ENCODE measurements at regions not wholly inside any gene's neighbourhood (a gene's known extent, or its start where the extent isn't known, plus 50 kb on each side); places are given as distances from the start of the nearest gene placed in this dataset.

DNA sequence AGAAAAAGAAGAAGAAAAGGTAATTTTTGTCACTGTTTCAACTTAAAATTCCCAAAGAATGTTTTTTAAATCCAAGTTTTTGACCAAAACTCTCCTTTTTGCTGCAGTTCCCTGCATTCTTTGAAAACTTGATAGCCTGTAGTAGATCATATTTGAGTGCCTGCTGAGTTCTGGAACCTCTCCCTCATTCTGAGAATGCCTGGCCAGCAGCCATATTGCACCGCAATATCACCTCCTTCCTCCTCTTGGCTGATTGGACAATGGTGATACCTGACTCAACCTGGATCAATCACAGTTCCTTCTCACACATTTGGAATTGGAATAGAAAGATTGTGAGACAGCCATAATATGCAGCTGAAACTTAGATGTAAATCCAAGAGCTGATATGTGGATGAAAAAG, 97.6 kb upstream of the GAP43 start:
- TF ChIP-seq, protein P1, sequence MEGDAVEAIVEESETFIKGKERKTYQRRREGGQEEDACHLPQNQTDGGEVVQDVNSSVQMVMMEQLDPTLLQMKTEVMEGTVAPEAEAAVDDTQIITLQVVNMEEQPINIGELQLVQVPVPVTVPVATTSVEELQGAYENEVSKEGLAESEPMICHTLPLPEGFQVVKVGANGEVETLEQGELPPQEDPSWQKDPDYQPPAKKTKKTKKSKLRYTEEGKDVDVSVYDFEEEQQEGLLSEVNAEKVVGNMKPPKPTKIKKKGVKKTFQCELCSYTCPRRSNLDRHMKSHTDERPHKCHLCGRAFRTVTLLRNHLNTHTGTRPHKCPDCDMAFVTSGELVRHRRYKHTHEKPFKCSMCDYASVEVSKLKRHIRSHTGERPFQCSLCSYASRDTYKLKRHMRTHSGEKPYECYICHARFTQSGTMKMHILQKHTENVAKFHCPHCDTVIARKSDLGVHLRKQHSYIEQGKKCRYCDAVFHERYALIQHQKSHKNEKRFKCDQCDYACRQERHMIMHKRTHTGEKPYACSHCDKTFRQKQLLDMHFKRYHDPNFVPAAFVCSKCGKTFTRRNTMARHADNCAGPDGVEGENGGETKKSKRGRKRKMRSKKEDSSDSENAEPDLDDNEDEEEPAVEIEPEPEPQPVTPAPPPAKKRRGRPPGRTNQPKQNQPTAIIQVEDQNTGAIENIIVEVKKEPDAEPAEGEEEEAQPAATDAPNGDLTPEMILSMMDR (IDR thresholded peaks at IDR 0.05), result no peak
- Mint-ChIP-seq H3K9me3 (ENCODE audit: low read depth) (peaks cover 9% of the 10 kb centered on the region), H3K27ac (ENCODE audit: unreplicated experiment) (no peak overlapping the region), H3K4me3 (ENCODE audit: unreplicated experiment) (no peak overlapping the region), H3K36me3 (ENCODE audit: low read depth) (peaks cover 6% of the 10 kb centered on the region), H3K4me1 (ENCODE audit: low read depth) (peaks cover 6% of the 10 kb centered on the region), H3K27me3 (ENCODE audit: low read depth) (no peaks in the 10 kb centered on the region)
- DNase-seq (ENCODE audit: low spot score), result no peak

DNA sequence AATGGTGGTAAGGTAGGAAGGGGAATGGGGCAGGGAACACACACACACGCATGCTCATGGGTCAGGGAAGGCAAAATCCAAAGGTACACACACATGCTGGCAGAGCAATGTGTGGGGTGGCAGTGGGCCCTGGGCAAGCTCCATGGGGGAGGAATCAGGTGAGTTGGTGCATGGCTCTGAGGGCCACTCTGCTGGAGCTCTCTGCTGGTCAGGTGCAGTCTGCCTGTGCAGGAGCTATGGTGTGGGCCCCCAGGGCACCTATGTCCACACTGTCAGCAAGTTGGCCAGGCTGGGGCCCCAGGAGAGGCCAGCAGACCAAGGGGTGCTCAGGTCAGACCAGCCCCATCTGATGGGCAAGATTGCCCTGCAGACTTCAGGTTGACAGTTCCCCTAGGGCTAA, 90.1 kb upstream of the GAP43 start:
- TF ChIP-seq, protein P1 (IDR thresholded peaks at IDR 0.05), result no peak
- no peak overlapping the region for H3K4me3 Mint-ChIP-seq (ENCODE audit: unreplicated experiment)
- no peaks in the 10 kb centered on the region for H3K4me1 Mint-ChIP-seq (ENCODE audit: low read depth)
- H3K27ac Mint-ChIP-seq (ENCODE audit: unreplicated experiment), result no peak overlapping the region
- H3K27me3 Mint-ChIP-seq (ENCODE audit: low read depth), result no peaks in the 10 kb centered on the region
- H3K36me3 Mint-ChIP-seq (ENCODE audit: low read depth), result peaks cover 10% of the 10 kb centered on the region
- peaks cover 18% of the 10 kb centered on the region for H3K9me3 Mint-ChIP-seq (ENCODE audit: low read depth)
- DNase-seq (ENCODE audit: low spot score), result peak; percentile 67

GRCh38 chr3:115536171-115536570, 87.1 kb upstream of the GAP43 start:
- Mint-ChIP-seq H3K36me3 (ENCODE audit: low read depth) (peaks cover 2% of the 10 kb centered on the region), H3K9me3 (ENCODE audit: low read depth) (peaks cover 16% of the 10 kb centered on the region), H3K4me3 (ENCODE audit: unreplicated experiment) (no peak overlapping the region), H3K4me1 (ENCODE audit: low read depth) (no peaks in the 10 kb centered on the region), H3K27me3 (ENCODE audit: low read depth) (no peaks in the 10 kb centered on the region), H3K27ac (ENCODE audit: unreplicated experiment) (no peak overlapping the region)
- TF ChIP-seq, protein P1 (IDR thresholded peaks at IDR 0.05), result no peak
- no peak for DNase-seq (ENCODE audit: low spot score)

- TF ChIP-seq, protein P1 (IDR thresholded peaks at IDR 0.05), result no peak
- Mint-ChIP-seq H3K27ac (ENCODE audit: unreplicated experiment) (no peak overlapping the region), H3K36me3 (ENCODE audit: low read depth) (no peaks in the 10 kb centered on the region), H3K9me3 (ENCODE audit: low read depth) (peaks cover 8% of the 10 kb centered on the region), H3K27me3 (ENCODE audit: low read depth) (no peaks in the 10 kb centered on the region), H3K4me3 (ENCODE audit: unreplicated experiment) (no peak overlapping the region), H3K4me1 (ENCODE audit: low read depth) (peaks cover 4% of the 10 kb centered on the region)
- DNase-seq (ENCODE audit: low spot score), result no peak
These were observed 85.6 kb upstream of the GAP43 start for GRCh38 chr3:115537669-115538068.

- TF ChIP-seq, protein P1 (IDR thresholded peaks at IDR 0.05), result no peak
- Mint-ChIP-seq H3K9me3 (ENCODE audit: low read depth) (no peaks in the 10 kb centered on the region), H3K27ac (ENCODE audit: unreplicated experiment) (no peak overlapping the region)
These were observed 76.1 kb upstream of the GAP43 start for GRCh38 chr3:115547207-115547606.

More at GRCh38 chr3:115547207-115547606, 76.1 kb upstream of the GAP43 start:
- DNase-seq (ENCODE audit: low spot score), result no peak
- peaks cover 1% of the 10 kb centered on the region for H3K36me3 Mint-ChIP-seq (ENCODE audit: low read depth)
- no peaks in the 10 kb centered on the region for H3K27me3 Mint-ChIP-seq (ENCODE audit: low read depth)
- no peak overlapping the region for H3K4me3 Mint-ChIP-seq (ENCODE audit: unreplicated experiment)
- H3K4me1 Mint-ChIP-seq (ENCODE audit: low read depth), result peaks cover 25% of the 10 kb centered on the region
